ENCODE measurements at regions not wholly inside any gene's neighbourhood (a gene's known extent, or its start where the extent isn't known, plus 50 kb on each side); places are given as distances from the start of the nearest gene placed in this dataset.
"Not testable (repeated sequence)": the region's sequence is repeated elsewhere in the genome, so short reads cannot be mapped to it uniquely, and the experiment has no call there.

- Histone ChIP-seq H3K4me1 (ENCODE audit: control insufficient read depth, insufficient read depth, low read length) (no peaks in the 10 kb centered on the region), H3K4me3 (ENCODE audit: low read length in 2 of 2) (no peak overlapping the region), H3K27me3 (ENCODE audit: control insufficient read depth in 1 of 2, insufficient read depth in 2 of 2, low read length in 2 of 2) (no peaks in the 10 kb centered on the region), H3K36me3 (ENCODE audit: control insufficient read depth in 2 of 2, insufficient read depth in 2 of 2, low read length in 2 of 2) (no peaks in the 10 kb centered on the region), H3K27ac (ENCODE audit: low read length) (no peak overlapping the region), H3K9me3 (ENCODE audit: control insufficient read depth in 2 of 2, low read length in 2 of 2) (no peaks in the 10 kb centered on the region), H3K9ac (ENCODE audit: low read length in 2 of 2) (no peak overlapping the region)
These were observed 68.6 kb upstream of the FAM174B start for GRCh38 chr15:92724144-92724543.

GRCh38 chr15:92725171-92725570, 69.6 kb upstream of the FAM174B start:
- H3K27ac ChIP-seq (ENCODE audit: low read length), result no peak overlapping the region
- H3K4me1 ChIP-seq (ENCODE audit: control insufficient read depth, insufficient read depth, low read length), result no peaks in the 10 kb centered on the region
- no peaks in the 10 kb centered on the region for H3K27me3 ChIP-seq (ENCODE audit: control insufficient read depth in 1 of 2, insufficient read depth in 2 of 2, low read length in 2 of 2)
- H3K4me3 ChIP-seq (ENCODE audit: low read length in 2 of 2), result no peak overlapping the region
- no peaks in the 10 kb centered on the region for H3K36me3 ChIP-seq (ENCODE audit: control insufficient read depth in 2 of 2, insufficient read depth in 2 of 2, low read length in 2 of 2)
- no peaks in the 10 kb centered on the region for H3K9me3 ChIP-seq (ENCODE audit: control insufficient read depth in 2 of 2, low read length in 2 of 2)
- H3K9ac ChIP-seq (ENCODE audit: low read length in 2 of 2), result no peak overlapping the region

GRCh38 chr15:92728266-92728665, 72.7 kb upstream of the FAM174B start:
- no peaks in the 10 kb centered on the region for H3K36me3 ChIP-seq (ENCODE audit: control insufficient read depth in 2 of 2, insufficient read depth in 2 of 2, low read length in 2 of 2)
- H3K4me3 ChIP-seq (ENCODE audit: low read length in 2 of 2), result no peak overlapping the region
- H3K27ac ChIP-seq (ENCODE audit: low read length), result no peak overlapping the region
- no peaks in the 10 kb centered on the region for H3K27me3 ChIP-seq (ENCODE audit: control insufficient read depth in 1 of 2, insufficient read depth in 2 of 2, low read length in 2 of 2)
- no peaks in the 10 kb centered on the region for H3K4me1 ChIP-seq (ENCODE audit: control insufficient read depth, insufficient read depth, low read length)
- H3K9ac ChIP-seq (ENCODE audit: low read length in 2 of 2), result no peak overlapping the region
- H3K9me3 ChIP-seq (ENCODE audit: control insufficient read depth in 2 of 2, low read length in 2 of 2), result no peaks in the 10 kb centered on the region

- H3K27me3 ChIP-seq (ENCODE audit: control insufficient read depth in 1 of 2, insufficient read depth in 2 of 2, low read length in 2 of 2), result no peaks in the 10 kb centered on the region
- peak overlapping the region; percentile 53 for H3K27ac ChIP-seq (ENCODE audit: low read length)
- no peaks in the 10 kb centered on the region for H3K9me3 ChIP-seq (ENCODE audit: control insufficient read depth in 2 of 2, low read length in 2 of 2)
- no peaks in the 10 kb centered on the region for H3K36me3 ChIP-seq (ENCODE audit: control insufficient read depth in 2 of 2, insufficient read depth in 2 of 2, low read length in 2 of 2)
- peak overlapping the region; percentile 76 to 78 for H3K4me3 ChIP-seq (ENCODE audit: low read length in 2 of 2)
- H3K9ac ChIP-seq (ENCODE audit: low read length in 2 of 2), result peak overlapping the region; percentile 60 to 71
- H3K4me1 ChIP-seq (ENCODE audit: control insufficient read depth, insufficient read depth, low read length), result peaks cover 2% of the 10 kb centered on the region
These were observed 77.7 kb upstream of the FAM174B start for GRCh38 chr15:92733090-92733933.

- Histone ChIP-seq H3K4me3 (ENCODE audit: low read length in 2 of 2) (peak overlapping the region; percentile 76 to 78), H3K27me3 (ENCODE audit: control insufficient read depth in 1 of 2, insufficient read depth in 2 of 2, low read length in 2 of 2) (no peaks in the 10 kb centered on the region), H3K27ac (ENCODE audit: low read length) (peak overlapping the region; percentile 53), H3K9me3 (ENCODE audit: control insufficient read depth in 2 of 2, low read length in 2 of 2) (no peaks in the 10 kb centered on the region), H3K4me1 (ENCODE audit: control insufficient read depth, insufficient read depth, low read length) (peaks cover 2% of the 10 kb centered on the region), H3K36me3 (ENCODE audit: control insufficient read depth in 2 of 2, insufficient read depth in 2 of 2, low read length in 2 of 2) (no peaks in the 10 kb centered on the region), H3K9ac (ENCODE audit: low read length in 2 of 2) (peak overlapping the region; percentile 69 to 71)
These were observed 78.5 kb upstream of the FAM174B start for GRCh38 chr15:92733934-92734521.

GRCh38 chr15:92739246-92739645, 83.7 kb upstream of the FAM174B start:
- H3K9me3 ChIP-seq (ENCODE audit: control insufficient read depth in 2 of 2, low read length in 2 of 2); H3K27me3 ChIP-seq (ENCODE audit: control insufficient read depth in 1 of 2, insufficient read depth in 2 of 2, low read length in 2 of 2); H3K36me3 ChIP-seq (ENCODE audit: control insufficient read depth in 2 of 2, insufficient read depth in 2 of 2, low read length in 2 of 2); H3K4me1 ChIP-seq (ENCODE audit: control insufficient read depth, insufficient read depth, low read length); H3K4me3 ChIP-seq (ENCODE audit: low read length in 2 of 2); H3K27ac ChIP-seq (ENCODE audit: low read length); H3K9ac ChIP-seq (ENCODE audit: low read length in 2 of 2): not testable (repeated sequence)

- no peaks in the 10 kb centered on the region for H3K36me3 ChIP-seq (ENCODE audit: control insufficient read depth in 2 of 2, insufficient read depth in 2 of 2, low read length in 2 of 2)
- H3K27ac ChIP-seq (ENCODE audit: low read length), result no peak overlapping the region
- no peaks in the 10 kb centered on the region for H3K4me1 ChIP-seq (ENCODE audit: control insufficient read depth, insufficient read depth, low read length)
- H3K27me3 ChIP-seq (ENCODE audit: control insufficient read depth in 1 of 2, insufficient read depth in 2 of 2, low read length in 2 of 2), result no peaks in the 10 kb centered on the region
- no peak overlapping the region for H3K9ac ChIP-seq (ENCODE audit: low read length in 2 of 2)
- H3K4me3 ChIP-seq (ENCODE audit: low read length in 2 of 2), result no peak overlapping the region
- peaks cover 3% of the 10 kb centered on the region in 2 donors for H3K9me3 ChIP-seq (ENCODE audit: control insufficient read depth in 2 of 2, low read length in 2 of 2)
These were observed 90.3 kb upstream of the FAM174B start for GRCh38 chr15:92745845-92746271.

- H3K4me3 ChIP-seq (ENCODE audit: low read length in 2 of 2), result no peak overlapping the region
- H3K36me3 ChIP-seq (ENCODE audit: control insufficient read depth in 2 of 2, insufficient read depth in 2 of 2, low read length in 2 of 2), result no peaks in the 10 kb centered on the region
- no peak overlapping the region for H3K9ac ChIP-seq (ENCODE audit: low read length in 2 of 2)
- no peak overlapping the region for H3K27ac ChIP-seq (ENCODE audit: low read length)
- peaks cover 3% of the 10 kb centered on the region in 2 donors for H3K9me3 ChIP-seq (ENCODE audit: control insufficient read depth in 2 of 2, low read length in 2 of 2)
- no peaks in the 10 kb centered on the region for H3K4me1 ChIP-seq (ENCODE audit: control insufficient read depth, insufficient read depth, low read length)
- no peaks in the 10 kb centered on the region for H3K27me3 ChIP-seq (ENCODE audit: control insufficient read depth in 1 of 2, insufficient read depth in 2 of 2, low read length in 2 of 2)
These were observed 91.5 kb upstream of the FAM174B start for GRCh38 chr15:92747047-92747446.

- Histone ChIP-seq H3K36me3 (ENCODE audit: control insufficient read depth in 2 of 2, insufficient read depth in 2 of 2, low read length in 2 of 2) (no peaks in the 10 kb centered on the region), H3K27ac (ENCODE audit: low read length) (no peak overlapping the region), H3K9ac (ENCODE audit: low read length in 2 of 2) (no peak overlapping the region), H3K27me3 (ENCODE audit: control insufficient read depth in 1 of 2, insufficient read depth in 2 of 2, low read length in 2 of 2) (no peaks in the 10 kb centered on the region), H3K4me1 (ENCODE audit: control insufficient read depth, insufficient read depth, low read length) (no peaks in the 10 kb centered on the region), H3K9me3 (ENCODE audit: control insufficient read depth in 2 of 2, low read length in 2 of 2) (no peaks in the 10 kb centered on the region), H3K4me3 (ENCODE audit: low read length in 2 of 2) (no peak overlapping the region)
These were observed 93.6 kb upstream of the FAM174B start for GRCh38 chr15:92749216-92749615.

- Histone ChIP-seq H3K36me3 (ENCODE audit: control insufficient read depth in 2 of 2, insufficient read depth in 2 of 2, low read length in 2 of 2) (no peaks in the 10 kb centered on the region), H3K27me3 (ENCODE audit: control insufficient read depth in 1 of 2, insufficient read depth in 2 of 2, low read length in 2 of 2) (no peaks in the 10 kb centered on the region), H3K4me3 (ENCODE audit: low read length in 2 of 2) (no peak overlapping the region), H3K9me3 (ENCODE audit: control insufficient read depth in 2 of 2, low read length in 2 of 2) (no peaks in the 10 kb centered on the region), H3K9ac (ENCODE audit: low read length in 2 of 2) (no peak overlapping the region), H3K4me1 (ENCODE audit: control insufficient read depth, insufficient read depth, low read length) (no peaks in the 10 kb centered on the region), H3K27ac (ENCODE audit: low read length) (no peak overlapping the region)
These were observed 94.4 kb upstream of the FAM174B start for GRCh38 chr15:92749946-92750345.

GRCh38 chr15:92751528-92751927, 96.0 kb upstream of the FAM174B start:
- H3K27me3 ChIP-seq (ENCODE audit: control insufficient read depth in 1 of 2, insufficient read depth in 2 of 2, low read length in 2 of 2), result no peaks in the 10 kb centered on the region
- H3K9me3 ChIP-seq (ENCODE audit: control insufficient read depth in 2 of 2, low read length in 2 of 2), result no peaks in the 10 kb centered on the region
- no peak overlapping the region for H3K4me3 ChIP-seq (ENCODE audit: low read length in 2 of 2)
- H3K27ac ChIP-seq (ENCODE audit: low read length), result no peak overlapping the region
- H3K4me1 ChIP-seq (ENCODE audit: control insufficient read depth, insufficient read depth, low read length), result no peaks in the 10 kb centered on the region
- no peak overlapping the region for H3K9ac ChIP-seq (ENCODE audit: low read length in 2 of 2)
- H3K36me3 ChIP-seq (ENCODE audit: control insufficient read depth in 2 of 2, insufficient read depth in 2 of 2, low read length in 2 of 2), result no peaks in the 10 kb centered on the region

Data from stomach smooth muscle (tissue), 2 donors.